ENCODE measurements at regions not wholly inside any gene's neighbourhood (a gene's known extent, or its start where the extent isn't known, plus 50 kb on each side); places are given as distances from the start of the nearest gene placed in this dataset.

DNA sequence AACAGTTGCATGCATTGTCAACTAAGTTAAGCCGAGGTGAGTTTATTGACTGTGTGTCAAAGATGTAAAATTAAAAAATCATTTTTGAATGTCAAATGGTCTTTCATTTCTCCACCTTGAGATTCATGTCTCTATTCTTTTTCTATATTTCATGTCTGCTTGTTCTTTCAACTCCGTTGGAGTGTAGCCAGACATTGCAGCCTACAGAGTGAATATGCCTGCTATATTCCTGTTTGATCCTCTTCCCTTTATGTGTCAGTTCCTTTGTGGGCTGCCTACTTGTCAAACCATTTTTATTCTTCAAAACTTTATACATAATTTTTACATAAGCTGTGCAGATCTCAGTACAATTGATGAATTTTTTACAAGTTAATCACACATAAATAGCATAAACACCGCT, 1325.8 kb upstream of the PRMT6 start:
- TF ChIP-seq POLR2AphosphoS5 (IDR thresholded peaks at IDR 0.05; ENCODE audit: low read depth, low read length) (no peak), POLR2A (IDR thresholded peaks at IDR 0.05; ENCODE audit: low read depth, low read length) (no peak), SPI1 (IDR thresholded peaks at IDR 0.05; ENCODE audit: low read depth, low read length) (no peak), PAX5 (IDR thresholded peaks at IDR 0.05; ENCODE audit: insufficient read depth, low read length, severe bottlenecking) (no peak), POU2F2 (IDR thresholded peaks at IDR 0.05; ENCODE audit: low read depth, low read length) (no peak), TAF1 (IDR thresholded peaks at IDR 0.05; ENCODE audit: low read depth, low read length) (no peak)
